ENCODE measurements at regions not wholly inside any gene's neighbourhood (a gene's known extent, or its start where the extent isn't known, plus 50 kb on each side); places are given as distances from the start of the nearest gene placed in this dataset.

GRCh38 chr1:8267307-8267706 is 50.6 kb upstream of the SLC45A1 start:
- DNase-seq (ENCODE audit: low spot score), result no peak

- no peak for DNase-seq (ENCODE audit: low spot score)
Measured at GRCh38 chr1:8266436-8267165, 51.3 kb upstream of the SLC45A1 start.

GRCh38 chr1:8263791-8264190 is 54.1 kb upstream of the SLC45A1 start:
- DNase-seq (ENCODE audit: low spot score), result no peak

GRCh38 chr1:8261398-8261762 is 56.5 kb upstream of the SLC45A1 start:
- no peak for DNase-seq (ENCODE audit: low spot score)

- peak; percentile 65 for DNase-seq (ENCODE audit: low spot score)
Measured at GRCh38 chr1:8259498-8260290, 58.2 kb upstream of the SLC45A1 start.

- no peak for DNase-seq (ENCODE audit: low spot score)
Measured at GRCh38 chr1:8257621-8258020, 60.3 kb upstream of the SLC45A1 start.

- DNase-seq (ENCODE audit: low spot score), result no peak
Measured at GRCh38 chr1:8256321-8256720, 61.6 kb upstream of the SLC45A1 start.

- DNase-seq (ENCODE audit: low spot score), result no peak
Measured at GRCh38 chr1:8255712-8256111, 62.2 kb upstream of the SLC45A1 start.

- no peak for DNase-seq (ENCODE audit: low spot score)
Measured at GRCh38 chr1:8252266-8252951, 65.5 kb upstream of the SLC45A1 start.

GRCh38 chr1:8251635-8252034 is 66.3 kb upstream of the SLC45A1 start:
- no peak for DNase-seq (ENCODE audit: low spot score)

- no peak for DNase-seq (ENCODE audit: low spot score)
Measured at GRCh38 chr1:8249838-8250237, 68.1 kb upstream of the SLC45A1 start.

- no peak for DNase-seq (ENCODE audit: low spot score)
Measured at GRCh38 chr1:8247811-8248436, 70.0 kb upstream of the SLC45A1 start.

- DNase-seq (ENCODE audit: low spot score), result no peak
Measured at GRCh38 chr1:8244304-8244703, 73.6 kb upstream of the SLC45A1 start.

- no peak for DNase-seq (ENCODE audit: low spot score)
Measured at GRCh38 chr1:8242498-8242897, 75.4 kb upstream of the SLC45A1 start.

GRCh38 chr1:8241417-8242014 is 76.4 kb upstream of the SLC45A1 start:
- no peak for DNase-seq (ENCODE audit: low spot score)

GRCh38 chr1:8239306-8240023 is 78.4 kb upstream of the SLC45A1 start:
- no peak for DNase-seq (ENCODE audit: low spot score)

- DNase-seq (ENCODE audit: low spot score), result no peak
Measured at GRCh38 chr1:8239039-8239305, 78.9 kb upstream of the SLC45A1 start.

- peak; percentile 70 for DNase-seq (ENCODE audit: low spot score)
Measured at GRCh38 chr1:8238141-8239038, 79.5 kb upstream of the SLC45A1 start.

GRCh38 chr1:8232036-8232757 is 85.7 kb upstream of the SLC45A1 start:
- DNase-seq (ENCODE audit: low spot score), result no peak

- DNase-seq (ENCODE audit: low spot score), result no peak
Measured at GRCh38 chr1:8230292-8230621, 87.7 kb upstream of the SLC45A1 start.

Data from AG08396 (cell line).